CD4-positive, alpha-beta memory T cell (primary cell): ENCODE measurements at regions not wholly inside any gene's neighbourhood (a gene's known extent, or its start where the extent isn't known, plus 50 kb on each side); places are given as distances from the start of the nearest gene placed in this dataset.

Source experiments
- CTCF ChIA-PET: fragments of 350-600 bp; sonication (Branson Sonifier 250); formaldehyde crosslinking; loops from one replicate; lab custom pipeline; 2021; ENCODE audit warnings: inconsistent platforms; ENCODE audit not compliant: partially characterized antibody; lab: Charles Lee
- POLR2A ChIA-PET: fragments of 350-600 bp; sonication (Branson Sonifier 250); formaldehyde crosslinking; loops from one replicate; lab custom pipeline; 2021; ENCODE audit not compliant: partially characterized antibody; lab: Charles Lee
- DNase-seq, 5 donors: peaks; one replicate each; pipeline versions ENCODE4 v3.0.0 to v3.0.0-alpha.2; 2020 to 2022; ENCODE audit warnings: mixed read lengths in 1 of 5
- H3K27ac ChIP-seq: one replicate; pipeline ENCODE4 v1.7.0; 2013; ENCODE audit warnings: low read depth, low read length
- H3K27me3 ChIP-seq: 2 replicates; pipeline ENCODE4 v1.7.0; 2013; ENCODE audit warnings: mild to moderate bottlenecking, low read length, moderate library complexity; ENCODE audit not compliant: insufficient read depth
- H3K36me3 ChIP-seq: 2 replicates; pipeline ENCODE4 v1.7.0; 2013; ENCODE audit warnings: mild to moderate bottlenecking, low read length, moderate library complexity; ENCODE audit not compliant: insufficient read depth
- H3K4me1 ChIP-seq: 2 replicates; pipeline ENCODE4 v1.7.0; 2013; ENCODE audit warnings: mild to moderate bottlenecking, low read length, moderate library complexity; ENCODE audit not compliant: insufficient read depth
- H3K4me3 ChIP-seq, 2 donors: one replicate each; pipeline ENCODE4 v1.7.0; 2013; ENCODE audit warnings: low read length in 2 of 2, mild to moderate bottlenecking in 1 of 2
- H3K9me3 ChIP-seq, 2 donors: one replicate each; pipeline ENCODE4 v1.7.0; 2013; ENCODE audit warnings: low read length in 2 of 2, control low read depth in 1 of 2; ENCODE audit not compliant: control insufficient read depth in 1 of 2
- H3K27ac Mint-ChIP-seq, 7 donors: one replicate each; pipeline ENCODE4 v1.8.0; 2020 to 2021; ENCODE audit warnings: mixed read lengths in 7 of 7, mild to moderate bottlenecking in 6 of 7, inconsistent platforms in 3 of 7, moderate library complexity in 3 of 7
- H3K27me3 Mint-ChIP-seq, 2 donors: one replicate each; pipeline ENCODE4 v1.8.0; 2020 to 2021; ENCODE audit warnings: mixed read lengths in 2 of 2
- H3K36me3 Mint-ChIP-seq, 2 donors: one replicate each; pipeline ENCODE4 v1.8.0; 2020 to 2021; ENCODE audit warnings: mixed read lengths in 2 of 2, inconsistent platforms in 1 of 2, mild to moderate bottlenecking in 1 of 2
- H3K4me1 Mint-ChIP-seq, 4 donors: one replicate each; pipeline ENCODE4 v1.8.0; 2020 to 2021; ENCODE audit warnings: mixed read lengths in 4 of 4, mild to moderate bottlenecking in 1 of 4
- H3K4me3 Mint-ChIP-seq, 8 donors: one replicate each; pipeline ENCODE4 v1.8.0; 2020 to 2021; ENCODE audit warnings: mixed read lengths in 8 of 8, mild to moderate bottlenecking in 7 of 8, moderate library complexity in 6 of 8, inconsistent platforms in 3 of 8
- H3K9me3 Mint-ChIP-seq, 8 donors: one replicate each; pipeline ENCODE4 v1.8.0; 2020 to 2021; ENCODE audit warnings: mixed read lengths in 8 of 8, mild to moderate bottlenecking in 5 of 8, inconsistent platforms in 3 of 8, moderate library complexity in 1 of 8
- intact Hi-C: fragments of 100-400 bp; cut with micrococcal nuclease; formaldehyde crosslinking; loops from one replicate; pipeline ENCODE4 v1.15.1; 2023

DNA sequence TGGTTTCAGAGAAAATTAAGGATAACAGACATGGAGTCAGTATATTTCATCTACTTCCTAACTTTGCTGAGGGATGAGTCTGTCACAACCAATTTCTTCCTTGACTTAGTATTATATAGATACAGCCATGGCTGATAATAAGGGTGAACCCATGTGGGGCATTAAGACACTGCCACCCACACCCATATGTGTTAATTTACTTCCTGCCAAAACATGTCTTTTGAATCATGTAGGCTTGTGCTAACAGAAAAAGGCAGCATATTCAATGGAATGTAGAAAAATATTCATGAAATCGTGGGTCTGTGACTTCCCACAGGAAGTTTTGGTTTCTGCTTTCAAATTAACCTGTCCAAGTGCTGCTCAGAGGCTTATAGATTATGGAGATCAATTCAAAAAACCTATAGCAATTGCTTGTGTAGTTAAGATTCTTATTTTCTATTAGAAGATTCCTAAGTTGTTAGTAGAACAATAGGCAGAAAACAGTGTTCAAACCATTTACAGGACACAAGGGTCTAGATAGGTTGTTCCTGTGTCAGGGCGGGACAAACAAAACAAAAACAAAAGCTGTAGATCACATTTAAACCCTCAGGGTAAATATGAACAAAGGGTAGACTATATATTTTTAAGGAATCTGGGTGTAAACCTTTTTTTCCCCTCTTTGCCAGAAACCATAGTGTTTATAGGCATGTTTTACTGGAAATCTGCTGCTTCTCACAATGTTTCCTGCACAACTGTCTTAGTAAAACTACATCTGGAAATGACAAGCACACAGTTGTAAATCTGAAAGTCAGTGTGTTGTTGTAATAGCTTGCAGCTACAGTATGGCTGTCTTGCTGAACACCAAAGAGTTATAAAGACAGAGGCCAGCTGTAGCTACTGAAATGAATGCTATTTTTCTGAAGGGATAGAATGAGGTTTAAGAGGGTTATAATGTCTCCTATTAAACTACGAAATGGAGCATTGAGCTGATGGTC is 691.2 kb downstream of the EPHA4 start:
- POLR2A ChIA-PET = no interaction called here

GRCh38 chr2:220882507-220882906 is 689.6 kb downstream of the EPHA4 start:
- no peaks in the 10 kb centered on the region for H3K36me3 Mint-ChIP-seq
- no peak overlapping the region for H3K27ac ChIP-seq
- H3K36me3 ChIP-seq = no peaks in the 10 kb centered on the region
- H3K4me3 ChIP-seq = no peak overlapping the region
- no peaks in the 10 kb centered on the region for H3K9me3 Mint-ChIP-seq
- intact Hi-C loops = loop anchor here (10.0 kb wide), 1 partner anchor 692 kb away; the partner anchor contains the start of gene EPHA4
- H3K9me3 ChIP-seq = no peaks in the 10 kb centered on the region
- peaks cover 0 to 2% of the 10 kb centered on the region in 2 donors for H3K27me3 Mint-ChIP-seq
- no peak for DNase-seq
- H3K27ac Mint-ChIP-seq = no peak overlapping the region
- no peaks in the 10 kb centered on the region for H3K4me1 ChIP-seq
- ChIA-PET POLR2A (interaction anchor here (0.6 kb wide), 1 partner anchor 65 kb away, joined by 4 read pairs; no protein-coding TSS in a partner anchor), CTCF (no interaction called here)
- H3K27me3 ChIP-seq = no peaks in the 10 kb centered on the region
- H3K4me1 Mint-ChIP-seq = peaks cover 0 to 2% (median 0%) of the 10 kb centered on the region in 4 donors
- H3K4me3 Mint-ChIP-seq = no peak overlapping the region

More for the DNA sequence above, 691.2 kb downstream of the EPHA4 start:
- H3K27ac ChIP-seq = no peak overlapping the region
- no peak overlapping the region for H3K27ac Mint-ChIP-seq
- H3K4me1 Mint-ChIP-seq = peaks cover 0 to 2% (median 0%) of the 10 kb centered on the region in 4 donors
- intact Hi-C loops = loop anchor here (10.0 kb wide), 1 partner anchor 694 kb away; the partner anchor contains the start of gene EPHA4
- H3K27me3 ChIP-seq = no peaks in the 10 kb centered on the region
- no peaks in the 10 kb centered on the region for H3K9me3 Mint-ChIP-seq
- H3K27me3 Mint-ChIP-seq = peaks cover 0 to 2% of the 10 kb centered on the region in 2 donors
- no peaks in the 10 kb centered on the region for H3K36me3 ChIP-seq
- no peak overlapping the region for H3K4me3 Mint-ChIP-seq
- CTCF ChIA-PET = no interaction called here
- no peaks in the 10 kb centered on the region for H3K4me1 ChIP-seq
- no peak for DNase-seq
- no peaks in the 10 kb centered on the region for H3K36me3 Mint-ChIP-seq
- no peak overlapping the region for H3K4me3 ChIP-seq
- H3K9me3 ChIP-seq = no peaks in the 10 kb centered on the region

DNA sequence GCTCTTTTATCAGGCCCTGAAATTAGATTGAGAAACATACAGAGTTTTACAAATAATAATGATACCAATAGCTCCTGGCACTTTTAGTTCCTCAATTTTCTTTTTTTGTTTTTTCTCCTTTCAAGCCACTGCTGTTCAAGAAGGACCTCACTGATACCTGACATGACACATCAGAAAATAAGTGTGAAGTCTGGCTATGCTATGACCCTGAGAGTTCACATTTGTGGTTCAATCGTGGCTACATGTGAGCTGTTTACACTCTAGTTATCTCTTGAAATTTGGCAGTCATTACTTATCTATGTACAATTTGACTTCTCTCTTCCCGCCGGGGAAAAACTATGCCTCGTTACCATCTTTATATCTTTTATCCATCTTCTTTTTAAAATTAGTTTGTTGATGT is 686.5 kb downstream of the EPHA4 start:
- H3K9me3 Mint-ChIP-seq = no peaks in the 10 kb centered on the region
- no peaks in the 10 kb centered on the region for H3K27me3 ChIP-seq
- H3K4me3 Mint-ChIP-seq = no peak overlapping the region
- H3K4me1 ChIP-seq = no peaks in the 10 kb centered on the region
- H3K27ac ChIP-seq = no peak overlapping the region
- no peak overlapping the region for H3K4me3 ChIP-seq
- ChIA-PET POLR2A (no interaction called here), CTCF (no interaction called here)
- intact Hi-C loops = loop anchor here (10.0 kb wide), 1 partner anchor 689 kb away; the partner anchor contains the start of gene EPHA4
- H3K9me3 ChIP-seq = no peaks in the 10 kb centered on the region
- H3K27ac Mint-ChIP-seq = no peak overlapping the region
- no peak for DNase-seq
- no peaks in the 10 kb centered on the region for H3K36me3 ChIP-seq
- H3K4me1 Mint-ChIP-seq = no peaks in the 10 kb centered on the region
- peaks cover 0 to 2% of the 10 kb centered on the region in 2 donors for H3K27me3 Mint-ChIP-seq
- no peaks in the 10 kb centered on the region for H3K36me3 Mint-ChIP-seq

GRCh38 chr2:220887271-220887870 is 684.7 kb downstream of the EPHA4 start:
- no peaks in the 10 kb centered on the region for H3K9me3 Mint-ChIP-seq
- Histone ChIP-seq H3K9me3 (no peaks in the 10 kb centered on the region), H3K27me3 (no peaks in the 10 kb centered on the region), H3K27ac (no peak overlapping the region), H3K4me3 (no peak overlapping the region), H3K36me3 (no peaks in the 10 kb centered on the region), H3K4me1 (no peaks in the 10 kb centered on the region)
- intact Hi-C loops = loop anchor here (10.0 kb wide), 1 partner anchor 687 kb away; the partner anchor contains the start of gene EPHA4
- no peak for DNase-seq
- no peak overlapping the region for H3K27ac Mint-ChIP-seq
- no peak overlapping the region for H3K4me3 Mint-ChIP-seq
- ChIA-PET POLR2A (no interaction called here), CTCF (no interaction called here)
- H3K36me3 Mint-ChIP-seq = no peaks in the 10 kb centered on the region
- H3K27me3 Mint-ChIP-seq = peaks cover 0 to 3% of the 10 kb centered on the region in 2 donors
- H3K4me1 Mint-ChIP-seq = no peaks in the 10 kb centered on the region

DNA sequence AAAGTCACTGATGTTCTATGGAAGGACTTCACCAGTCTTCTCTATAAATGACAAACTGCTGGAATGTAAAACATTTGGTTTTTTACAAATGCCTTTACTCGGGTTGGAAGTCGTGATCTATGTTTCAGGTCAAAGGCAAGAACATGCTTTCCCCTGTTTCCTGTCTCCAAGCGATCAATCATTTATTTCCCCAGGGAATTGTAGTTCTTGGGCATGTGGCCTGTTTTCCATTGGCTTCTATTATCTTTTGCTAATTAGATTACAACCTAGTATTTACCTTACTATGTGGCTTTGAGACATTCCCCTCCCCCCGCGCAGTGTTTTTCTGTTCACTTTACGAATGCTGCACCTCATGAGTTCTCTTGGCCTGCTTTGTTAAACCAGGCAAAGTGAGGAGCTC is 684.2 kb downstream of the EPHA4 start:
- H3K4me3 ChIP-seq = no peak overlapping the region
- H3K36me3 ChIP-seq = no peaks in the 10 kb centered on the region
- no peaks in the 10 kb centered on the region for H3K4me1 ChIP-seq
- no peak for DNase-seq
- ChIA-PET CTCF (no interaction called here), POLR2A (no interaction called here)
- no peaks in the 10 kb centered on the region for H3K9me3 ChIP-seq
- H3K4me3 Mint-ChIP-seq = no peak overlapping the region
- no peaks in the 10 kb centered on the region for H3K4me1 Mint-ChIP-seq
- peaks cover 0 to 3% of the 10 kb centered on the region in 2 donors for H3K27me3 Mint-ChIP-seq
- no peaks in the 10 kb centered on the region for H3K9me3 Mint-ChIP-seq
- H3K27ac Mint-ChIP-seq = no peak overlapping the region
- H3K36me3 Mint-ChIP-seq = no peaks in the 10 kb centered on the region
- H3K27me3 ChIP-seq = no peaks in the 10 kb centered on the region
- no peak overlapping the region for H3K27ac ChIP-seq
- intact Hi-C loops = loop anchor here (10.0 kb wide), 1 partner anchor 687 kb away; the partner anchor contains the start of gene EPHA4

- intact Hi-C loops = no loop called here
- H3K9me3 ChIP-seq = no peaks in the 10 kb centered on the region
- H3K9me3 Mint-ChIP-seq = no peaks in the 10 kb centered on the region
- H3K4me1 ChIP-seq = no peaks in the 10 kb centered on the region
- no peaks in the 10 kb centered on the region for H3K36me3 Mint-ChIP-seq
- no peak overlapping the region for H3K27ac Mint-ChIP-seq
- no peak overlapping the region for H3K4me3 Mint-ChIP-seq
- H3K4me1 Mint-ChIP-seq = no peaks in the 10 kb centered on the region
- DNase-seq = no peak
- CTCF ChIA-PET = no interaction called here
- H3K4me3 ChIP-seq = no peak overlapping the region
- H3K27me3 Mint-ChIP-seq = peaks cover 0 to 1% of the 10 kb centered on the region in 2 donors
- H3K36me3 ChIP-seq = no peaks in the 10 kb centered on the region
- POLR2A ChIA-PET = no interaction called here
- H3K27ac ChIP-seq = no peak overlapping the region
- no peaks in the 10 kb centered on the region for H3K27me3 ChIP-seq
Observed at GRCh38 chr2:220890931-220891330, 681.2 kb downstream of the EPHA4 start.

DNA sequence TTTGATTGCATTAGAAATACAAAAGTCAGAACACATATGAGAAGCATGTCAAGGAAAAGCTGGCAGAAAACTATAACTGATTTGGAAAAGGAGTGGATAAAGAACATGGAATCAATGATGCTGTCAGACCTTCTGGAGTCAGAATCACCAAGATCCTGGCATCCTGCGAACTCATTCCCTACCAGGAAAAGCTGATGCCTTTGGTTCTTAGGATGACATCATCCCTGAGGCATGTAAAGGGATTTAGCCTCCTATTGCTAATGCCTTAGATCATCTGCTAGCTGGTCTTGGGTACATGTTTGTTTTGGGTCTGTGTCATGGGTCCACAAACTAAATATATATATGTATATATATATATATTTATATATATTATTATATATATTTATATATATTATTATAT is 680.7 kb downstream of the EPHA4 start:
- H3K4me3 ChIP-seq = no peak overlapping the region
- H3K4me1 ChIP-seq = no peaks in the 10 kb centered on the region
- no peaks in the 10 kb centered on the region for H3K36me3 ChIP-seq
- intact Hi-C loops = no loop called here
- H3K27ac ChIP-seq = no peak overlapping the region
- H3K9me3 Mint-ChIP-seq = no peaks in the 10 kb centered on the region
- no peak overlapping the region for H3K27ac Mint-ChIP-seq
- CTCF ChIA-PET = no interaction called here
- H3K9me3 ChIP-seq = no peaks in the 10 kb centered on the region
- DNase-seq = no peak
- no peaks in the 10 kb centered on the region for H3K27me3 ChIP-seq
- POLR2A ChIA-PET = no interaction called here
- H3K27me3 Mint-ChIP-seq = peaks cover 1 to 3% of the 10 kb centered on the region in 2 donors
- no peaks in the 10 kb centered on the region for H3K36me3 Mint-ChIP-seq
- no peaks in the 10 kb centered on the region for H3K4me1 Mint-ChIP-seq
- H3K4me3 Mint-ChIP-seq = no peak overlapping the region
